ENCODE measurements at regions not wholly inside any gene's neighbourhood (a gene's known extent, or its start where the extent isn't known, plus 50 kb on each side); places are given as distances from the start of the nearest gene placed in this dataset.

- no peaks in the 10 kb centered on the region for H3K36me3 ChIP-seq (ENCODE audit: control insufficient read depth in 2 of 2, insufficient read depth in 2 of 2, low read length in 1 of 2)
- no peaks in the 10 kb centered on the region for H3K9me3 ChIP-seq (ENCODE audit: control insufficient read depth in 2 of 2, insufficient read depth in 1 of 2, low read length in 1 of 2)
- no peaks in the 10 kb centered on the region for H3K27me3 ChIP-seq (ENCODE audit: control insufficient read depth in 2 of 2, insufficient read depth in 1 of 2, low read length in 1 of 2)
- H3K27ac ChIP-seq (ENCODE audit: low read depth in 1 of 2, low read length in 1 of 2), result no peak overlapping the region
- WGBS, result 93% methylated on average over 2 of the region's 2 CpGs
- no peak overlapping the region for H3K4me3 ChIP-seq (ENCODE audit: low read length in 2 of 2)
- no peak for DNase-seq (ENCODE audit: low read depth in 6 of 9, low spot score in 9 of 9)
- no peaks in the 10 kb centered on the region for H3K4me1 ChIP-seq (ENCODE audit: control insufficient read depth in 2 of 2, insufficient read depth in 2 of 2, low read length in 2 of 2)
These were observed 241.6 kb downstream of the CDK5RAP2 start for GRCh38 chr9:120338340-120338739.

GRCh38 chr9:120337131-120337530 is 242.8 kb downstream of the CDK5RAP2 start:
- Histone ChIP-seq H3K27ac (ENCODE audit: low read depth in 1 of 2, low read length in 1 of 2) (no peak overlapping the region), H3K4me3 (ENCODE audit: low read length in 2 of 2) (no peak overlapping the region), H3K36me3 (ENCODE audit: control insufficient read depth in 2 of 2, insufficient read depth in 2 of 2, low read length in 1 of 2) (no peaks in the 10 kb centered on the region), H3K27me3 (ENCODE audit: control insufficient read depth in 2 of 2, insufficient read depth in 1 of 2, low read length in 1 of 2) (no peaks in the 10 kb centered on the region), H3K9me3 (ENCODE audit: control insufficient read depth in 2 of 2, insufficient read depth in 1 of 2, low read length in 1 of 2) (no peaks in the 10 kb centered on the region), H3K4me1 (ENCODE audit: control insufficient read depth in 2 of 2, insufficient read depth in 2 of 2, low read length in 2 of 2) (no peaks in the 10 kb centered on the region)
- no peak for DNase-seq (ENCODE audit: low read depth in 6 of 9, low spot score in 9 of 9)
- WGBS, result 92% methylated on average over 4 of the region's 4 CpGs

GRCh38 chr9:120336753-120337090 is 243.2 kb downstream of the CDK5RAP2 start:
- Histone ChIP-seq H3K27ac (ENCODE audit: low read depth in 1 of 2, low read length in 1 of 2) (no peak overlapping the region), H3K9me3 (ENCODE audit: control insufficient read depth in 2 of 2, insufficient read depth in 1 of 2, low read length in 1 of 2) (no peaks in the 10 kb centered on the region), H3K36me3 (ENCODE audit: control insufficient read depth in 2 of 2, insufficient read depth in 2 of 2, low read length in 1 of 2) (no peaks in the 10 kb centered on the region), H3K4me1 (ENCODE audit: control insufficient read depth in 2 of 2, insufficient read depth in 2 of 2, low read length in 2 of 2) (no peaks in the 10 kb centered on the region), H3K4me3 (ENCODE audit: low read length in 2 of 2) (no peak overlapping the region), H3K27me3 (ENCODE audit: control insufficient read depth in 2 of 2, insufficient read depth in 1 of 2, low read length in 1 of 2) (no peaks in the 10 kb centered on the region)
- WGBS, result 87% methylated on average over 4 of the region's 4 CpGs
- DNase-seq (ENCODE audit: low read depth in 6 of 9, low spot score in 9 of 9), result no peak

GRCh38 chr9:120336021-120336752 is 243.8 kb downstream of the CDK5RAP2 start:
- no peak for DNase-seq (ENCODE audit: low read depth in 6 of 9, low spot score in 9 of 9)
- Histone ChIP-seq H3K4me3 (ENCODE audit: low read length in 2 of 2) (no peak overlapping the region), H3K27me3 (ENCODE audit: control insufficient read depth in 2 of 2, insufficient read depth in 1 of 2, low read length in 1 of 2) (no peaks in the 10 kb centered on the region), H3K27ac (ENCODE audit: low read depth in 1 of 2, low read length in 1 of 2) (no peak overlapping the region), H3K9me3 (ENCODE audit: control insufficient read depth in 2 of 2, insufficient read depth in 1 of 2, low read length in 1 of 2) (no peaks in the 10 kb centered on the region), H3K36me3 (ENCODE audit: control insufficient read depth in 2 of 2, insufficient read depth in 2 of 2, low read length in 1 of 2) (no peaks in the 10 kb centered on the region), H3K4me1 (ENCODE audit: control insufficient read depth in 2 of 2, insufficient read depth in 2 of 2, low read length in 2 of 2) (no peaks in the 10 kb centered on the region)
- 93% methylated on average over 6 of the region's 6 CpGs for WGBS

GRCh38 chr9:120331913-120332312 is 248.1 kb downstream of the CDK5RAP2 start:
- DNase-seq (ENCODE audit: low read depth in 6 of 9, low spot score in 9 of 9), result no peak
- Histone ChIP-seq H3K36me3 (ENCODE audit: control insufficient read depth in 2 of 2, insufficient read depth in 2 of 2, low read length in 1 of 2) (no peaks in the 10 kb centered on the region), H3K9me3 (ENCODE audit: control insufficient read depth in 2 of 2, insufficient read depth in 1 of 2, low read length in 1 of 2) (no peaks in the 10 kb centered on the region), H3K27me3 (ENCODE audit: control insufficient read depth in 2 of 2, insufficient read depth in 1 of 2, low read length in 1 of 2) (peaks cover 0 to 3% of the 10 kb centered on the region in 2 donors), H3K27ac (ENCODE audit: low read depth in 1 of 2, low read length in 1 of 2) (no peak overlapping the region), H3K4me3 (ENCODE audit: low read length in 2 of 2) (no peak overlapping the region), H3K4me1 (ENCODE audit: control insufficient read depth in 2 of 2, insufficient read depth in 2 of 2, low read length in 2 of 2) (no peaks in the 10 kb centered on the region)
- 96% methylated on average over 3 of the region's 3 CpGs for WGBS

- H3K9me3 ChIP-seq (ENCODE audit: control insufficient read depth in 2 of 2, insufficient read depth in 1 of 2, low read length in 1 of 2), result no peaks in the 10 kb centered on the region
- WGBS, result 95% methylated on average over 2 of the region's 2 CpGs
- H3K27ac ChIP-seq (ENCODE audit: low read depth in 1 of 2, low read length in 1 of 2), result no peak overlapping the region
- no peak overlapping the region for H3K4me3 ChIP-seq (ENCODE audit: low read length in 2 of 2)
- DNase-seq (ENCODE audit: low read depth in 6 of 9, low spot score in 9 of 9), result no peak
- H3K36me3 ChIP-seq (ENCODE audit: control insufficient read depth in 2 of 2, insufficient read depth in 2 of 2, low read length in 1 of 2), result no peaks in the 10 kb centered on the region
- H3K4me1 ChIP-seq (ENCODE audit: control insufficient read depth in 2 of 2, insufficient read depth in 2 of 2, low read length in 2 of 2), result no peaks in the 10 kb centered on the region
- H3K27me3 ChIP-seq (ENCODE audit: control insufficient read depth in 2 of 2, insufficient read depth in 1 of 2, low read length in 1 of 2), result peaks cover 0 to 3% of the 10 kb centered on the region in 2 donors
These were observed 249.9 kb downstream of the CDK5RAP2 start for GRCh38 chr9:120330031-120330430.

- H3K9me3 ChIP-seq (ENCODE audit: control insufficient read depth in 2 of 2, insufficient read depth in 1 of 2, low read length in 1 of 2), result no peaks in the 10 kb centered on the region
- 98% methylated on average over 3 of the region's 3 CpGs for WGBS
- no peak overlapping the region for H3K4me3 ChIP-seq (ENCODE audit: low read length in 2 of 2)
- no peaks in the 10 kb centered on the region for H3K36me3 ChIP-seq (ENCODE audit: control insufficient read depth in 2 of 2, insufficient read depth in 2 of 2, low read length in 1 of 2)
- no peaks in the 10 kb centered on the region for H3K4me1 ChIP-seq (ENCODE audit: control insufficient read depth in 2 of 2, insufficient read depth in 2 of 2, low read length in 2 of 2)
- no peak overlapping the region for H3K27ac ChIP-seq (ENCODE audit: low read depth in 1 of 2, low read length in 1 of 2)
- peaks cover 0 to 3% of the 10 kb centered on the region in 2 donors for H3K27me3 ChIP-seq (ENCODE audit: control insufficient read depth in 2 of 2, insufficient read depth in 1 of 2, low read length in 1 of 2)
- no peak for DNase-seq (ENCODE audit: low read depth in 6 of 9, low spot score in 9 of 9)
These were observed 252.6 kb downstream of the CDK5RAP2 start for GRCh38 chr9:120327322-120327721.

- Histone ChIP-seq H3K27me3 (ENCODE audit: control insufficient read depth in 2 of 2, insufficient read depth in 1 of 2, low read length in 1 of 2) (peaks cover 0 to 3% of the 10 kb centered on the region in 2 donors), H3K4me3 (ENCODE audit: low read length in 2 of 2) (no peak overlapping the region), H3K36me3 (ENCODE audit: control insufficient read depth in 2 of 2, insufficient read depth in 2 of 2, low read length in 1 of 2) (no peaks in the 10 kb centered on the region), H3K27ac (ENCODE audit: low read depth in 1 of 2, low read length in 1 of 2) (no peak overlapping the region), H3K9me3 (ENCODE audit: control insufficient read depth in 2 of 2, insufficient read depth in 1 of 2, low read length in 1 of 2) (no peaks in the 10 kb centered on the region), H3K4me1 (ENCODE audit: control insufficient read depth in 2 of 2, insufficient read depth in 2 of 2, low read length in 2 of 2) (no peaks in the 10 kb centered on the region)
- no peak for DNase-seq (ENCODE audit: low read depth in 6 of 9, low spot score in 9 of 9)
- WGBS, result 93% methylated on average over 4 of the region's 4 CpGs
These were observed 253.8 kb downstream of the CDK5RAP2 start for GRCh38 chr9:120326049-120326693.

GRCh38 chr9:120324996-120325642 is 254.8 kb downstream of the CDK5RAP2 start:
- no peak for DNase-seq (ENCODE audit: low read depth in 6 of 9, low spot score in 9 of 9)

More at GRCh38 chr9:120324996-120325642, 254.8 kb downstream of the CDK5RAP2 start:
- H3K36me3 ChIP-seq (ENCODE audit: control insufficient read depth in 2 of 2, insufficient read depth in 2 of 2, low read length in 1 of 2), result no peaks in the 10 kb centered on the region
- no peaks in the 10 kb centered on the region for H3K4me1 ChIP-seq (ENCODE audit: control insufficient read depth in 2 of 2, insufficient read depth in 2 of 2, low read length in 2 of 2)
- 34% methylated on average over 5 of the region's 5 CpGs for WGBS
- no peak overlapping the region for H3K27ac ChIP-seq (ENCODE audit: low read depth in 1 of 2, low read length in 1 of 2)
- no peak overlapping the region for H3K4me3 ChIP-seq (ENCODE audit: low read length in 2 of 2)
- peaks cover 0 to 3% of the 10 kb centered on the region in 2 donors for H3K27me3 ChIP-seq (ENCODE audit: control insufficient read depth in 2 of 2, insufficient read depth in 1 of 2, low read length in 1 of 2)
- no peaks in the 10 kb centered on the region for H3K9me3 ChIP-seq (ENCODE audit: control insufficient read depth in 2 of 2, insufficient read depth in 1 of 2, low read length in 1 of 2)

All from thymus (tissue), 11 donors.